Epithelial cell of esophagus (primary cell): ENCODE measurements at regions not wholly inside any gene's neighbourhood (a gene's known extent, or its start where the extent isn't known, plus 50 kb on each side); places are given as distances from the start of the nearest gene placed in this dataset.

Source experiments
- DNase-seq: peaks from one replicate; pipeline ENCODE4 v3.0.0; 2010; ENCODE audit warnings: low read depth
- H3K4me3 ChIP-seq: 2 replicates; pipeline ENCODE4 v1.5.1; 2011; ENCODE audit warnings: mild to moderate bottlenecking, low read length, control low read depth
- TF ChIP-seq, protein P1 (sequence below): IDR thresholded peaks from 2 replicates; pipeline ENCODE4 v1.5.1; 2011; ENCODE audit warnings: low read depth, mild to moderate bottlenecking, low read length, control low read depth, inconsistent platforms; ENCODE audit not compliant: insufficient read depth; ENCODE audit errors: missing control alignments

DNA sequence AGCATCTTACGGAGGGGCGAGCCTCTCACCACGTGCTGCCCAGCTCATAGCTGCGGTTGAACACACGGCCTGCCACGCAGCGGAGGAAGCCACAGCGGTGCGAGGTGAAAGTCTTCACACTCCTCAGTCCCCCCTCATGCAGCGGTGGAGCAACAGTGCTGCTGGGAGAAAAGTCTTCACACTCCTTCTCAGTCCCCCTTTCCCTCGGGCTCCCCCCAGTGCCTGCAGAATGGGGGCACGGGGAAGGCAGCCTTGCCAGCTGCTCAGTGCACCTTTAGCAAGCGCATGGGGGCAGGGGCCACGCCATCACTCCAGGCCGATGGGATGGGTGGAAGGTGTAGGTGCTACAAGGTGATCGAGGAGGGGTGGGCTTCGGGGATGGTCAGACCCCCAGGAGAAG, 206.3 kb upstream of the TCERG1L start:
- TF ChIP-seq, protein P1, sequence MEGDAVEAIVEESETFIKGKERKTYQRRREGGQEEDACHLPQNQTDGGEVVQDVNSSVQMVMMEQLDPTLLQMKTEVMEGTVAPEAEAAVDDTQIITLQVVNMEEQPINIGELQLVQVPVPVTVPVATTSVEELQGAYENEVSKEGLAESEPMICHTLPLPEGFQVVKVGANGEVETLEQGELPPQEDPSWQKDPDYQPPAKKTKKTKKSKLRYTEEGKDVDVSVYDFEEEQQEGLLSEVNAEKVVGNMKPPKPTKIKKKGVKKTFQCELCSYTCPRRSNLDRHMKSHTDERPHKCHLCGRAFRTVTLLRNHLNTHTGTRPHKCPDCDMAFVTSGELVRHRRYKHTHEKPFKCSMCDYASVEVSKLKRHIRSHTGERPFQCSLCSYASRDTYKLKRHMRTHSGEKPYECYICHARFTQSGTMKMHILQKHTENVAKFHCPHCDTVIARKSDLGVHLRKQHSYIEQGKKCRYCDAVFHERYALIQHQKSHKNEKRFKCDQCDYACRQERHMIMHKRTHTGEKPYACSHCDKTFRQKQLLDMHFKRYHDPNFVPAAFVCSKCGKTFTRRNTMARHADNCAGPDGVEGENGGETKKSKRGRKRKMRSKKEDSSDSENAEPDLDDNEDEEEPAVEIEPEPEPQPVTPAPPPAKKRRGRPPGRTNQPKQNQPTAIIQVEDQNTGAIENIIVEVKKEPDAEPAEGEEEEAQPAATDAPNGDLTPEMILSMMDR: no peak
- H3K4me3 ChIP-seq: no peak overlapping the region
- no peak for DNase-seq

DNA sequence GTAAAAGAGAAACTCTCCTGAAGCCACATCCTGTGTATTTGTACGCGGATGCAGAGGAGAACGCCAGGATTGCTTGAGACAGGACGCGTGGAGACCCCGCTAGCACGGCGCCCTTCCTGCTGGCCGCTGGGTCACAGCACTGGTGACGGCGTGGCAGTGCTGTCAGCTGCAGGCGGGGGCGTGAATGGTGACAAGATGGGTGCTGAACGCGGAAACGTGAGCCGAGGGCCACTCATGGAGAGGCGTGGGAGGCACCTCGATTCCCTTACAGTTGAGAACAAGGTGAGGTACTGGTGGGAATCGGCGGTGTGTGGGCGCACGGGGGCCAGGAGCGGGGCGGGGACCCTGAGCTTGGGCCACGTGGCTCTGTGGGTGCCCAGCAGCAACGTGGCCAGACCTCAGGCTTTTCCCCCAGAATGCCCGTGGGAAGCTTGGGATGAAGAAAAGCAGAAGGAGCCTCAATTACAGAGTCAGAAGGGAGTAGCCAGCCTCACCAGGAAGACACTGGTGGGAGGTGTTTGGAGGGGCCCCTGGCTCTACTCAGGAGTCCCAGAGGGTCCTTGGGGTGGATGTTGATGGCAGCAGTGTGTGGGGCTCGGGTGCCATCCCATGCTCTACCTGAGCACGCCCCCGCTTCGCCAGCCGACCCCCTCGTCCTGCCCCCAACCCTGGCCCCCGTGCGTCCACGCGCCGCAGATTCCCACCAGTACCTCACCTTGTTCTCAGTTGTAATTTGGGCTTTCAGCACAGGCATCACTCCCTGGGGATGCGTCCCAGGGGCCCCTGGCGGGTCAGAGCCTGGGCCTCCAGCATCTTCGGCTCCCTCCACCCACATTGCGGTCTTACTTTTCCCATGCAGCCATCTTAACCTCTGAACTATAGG, 208.4 kb upstream of the TCERG1L start:
- DNase-seq: no peak
- H3K4me3 ChIP-seq: no peak overlapping the region
- TF ChIP-seq, protein P1: no peak

GRCh38 chr10:131531265-131532190, 220.0 kb upstream of the TCERG1L start:
- TF ChIP-seq, protein P1: no peak
- no peak for DNase-seq
- no peak overlapping the region for H3K4me3 ChIP-seq

- DNase-seq: no peak
Measured at GRCh38 chr10:131532291-131532690, 220.8 kb upstream of the TCERG1L start.

DNA sequence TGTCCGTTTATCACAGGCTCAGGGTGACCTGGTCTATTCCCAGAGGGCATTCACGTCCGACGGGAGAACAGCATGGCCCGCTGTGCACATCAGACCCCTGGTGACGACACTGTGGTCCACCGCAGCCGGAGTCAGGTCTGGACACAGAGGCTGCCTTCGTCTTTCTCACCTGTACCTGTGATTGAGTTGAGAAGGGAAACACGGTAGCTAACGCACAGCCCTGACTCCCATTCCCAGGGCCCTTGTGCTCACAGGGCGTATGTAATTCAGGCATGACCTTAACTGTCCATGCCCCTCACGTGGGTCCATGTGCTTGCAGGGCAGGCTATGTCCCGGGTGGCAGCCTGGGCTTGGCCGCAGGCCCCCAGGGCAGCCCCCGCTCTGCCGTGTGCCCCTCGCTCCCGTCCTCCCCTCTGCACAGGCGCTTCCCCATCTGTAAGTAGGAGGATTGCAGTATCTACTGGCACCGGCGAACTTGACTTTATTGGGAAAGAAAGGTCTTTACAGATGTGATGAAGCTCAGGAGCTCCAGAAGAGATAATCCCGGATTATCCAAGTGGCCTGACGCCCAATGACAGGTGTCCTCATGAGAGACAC, 221.3 kb upstream of the TCERG1L start:
- no peak overlapping the region for H3K4me3 ChIP-seq
- TF ChIP-seq, protein P1: no peak
- no peak for DNase-seq

More at GRCh38 chr10:131532291-131532690, 220.8 kb upstream of the TCERG1L start:
- no peak overlapping the region for H3K4me3 ChIP-seq
- TF ChIP-seq, protein P1: no peak

GRCh38 chr10:131533846-131534526, 222.5 kb upstream of the TCERG1L start:
- TF ChIP-seq, protein P1: no peak
- no peak for DNase-seq
- H3K4me3 ChIP-seq: no peak overlapping the region
